ENCODE measurements at regions not wholly inside any gene's neighbourhood (a gene's known extent, or its start where the extent isn't known, plus 50 kb on each side); places are given as distances from the start of the nearest gene placed in this dataset.

DNA sequence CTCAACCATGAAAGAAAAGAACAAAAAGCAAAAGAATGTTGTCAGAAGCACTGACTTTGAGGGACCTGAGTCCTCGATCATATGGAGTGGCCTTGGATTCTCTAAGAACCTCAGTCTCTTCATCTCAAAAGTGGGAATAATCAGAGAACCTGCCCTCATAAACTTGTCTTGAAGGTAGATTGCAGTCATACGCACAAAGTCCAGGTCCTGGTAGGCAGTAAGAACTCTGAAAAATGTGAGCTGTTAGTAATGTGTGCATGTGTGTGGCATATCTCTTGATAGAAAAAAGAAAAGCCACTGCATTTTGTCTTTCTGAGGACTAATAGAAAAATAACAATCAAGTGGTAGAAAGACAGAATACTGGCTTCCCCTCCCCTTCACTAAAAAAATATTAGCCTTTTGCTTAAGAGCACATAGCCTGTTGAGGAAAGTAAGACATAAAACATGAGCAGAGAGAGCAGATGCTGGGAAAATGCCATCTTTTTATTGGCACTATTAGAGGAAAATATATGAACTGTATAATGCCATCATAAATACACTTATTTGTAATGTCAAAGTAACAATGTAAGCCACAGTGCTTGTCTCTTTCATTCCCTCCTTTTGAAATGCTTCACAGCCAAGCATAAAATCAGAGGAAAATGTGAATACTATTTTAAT is 205.1 kb upstream of the TBX3 start:
- TF ChIP-seq, protein P1, sequence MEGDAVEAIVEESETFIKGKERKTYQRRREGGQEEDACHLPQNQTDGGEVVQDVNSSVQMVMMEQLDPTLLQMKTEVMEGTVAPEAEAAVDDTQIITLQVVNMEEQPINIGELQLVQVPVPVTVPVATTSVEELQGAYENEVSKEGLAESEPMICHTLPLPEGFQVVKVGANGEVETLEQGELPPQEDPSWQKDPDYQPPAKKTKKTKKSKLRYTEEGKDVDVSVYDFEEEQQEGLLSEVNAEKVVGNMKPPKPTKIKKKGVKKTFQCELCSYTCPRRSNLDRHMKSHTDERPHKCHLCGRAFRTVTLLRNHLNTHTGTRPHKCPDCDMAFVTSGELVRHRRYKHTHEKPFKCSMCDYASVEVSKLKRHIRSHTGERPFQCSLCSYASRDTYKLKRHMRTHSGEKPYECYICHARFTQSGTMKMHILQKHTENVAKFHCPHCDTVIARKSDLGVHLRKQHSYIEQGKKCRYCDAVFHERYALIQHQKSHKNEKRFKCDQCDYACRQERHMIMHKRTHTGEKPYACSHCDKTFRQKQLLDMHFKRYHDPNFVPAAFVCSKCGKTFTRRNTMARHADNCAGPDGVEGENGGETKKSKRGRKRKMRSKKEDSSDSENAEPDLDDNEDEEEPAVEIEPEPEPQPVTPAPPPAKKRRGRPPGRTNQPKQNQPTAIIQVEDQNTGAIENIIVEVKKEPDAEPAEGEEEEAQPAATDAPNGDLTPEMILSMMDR (IDR thresholded peaks at IDR 0.05), result no peak
- no peak for TF ChIP-seq POLR2A (IDR thresholded peaks at IDR 0.05)
